HG02588 (cell line): ENCODE measurements at regions not wholly inside any gene's neighbourhood (a gene's known extent, or its start where the extent isn't known, plus 50 kb on each side); places are given as distances from the start of the nearest gene placed in this dataset.
A peak's percentile ranks its signal among the peaks of the same experiment; 100 is the strongest.
"Not testable (repeated sequence)": the region's sequence is repeated elsewhere in the genome, so short reads cannot be mapped to it uniquely, and the experiment has no call there.

ENCODE experiments used
- ATAC-seq: cut with Tn5 transposase; IDR thresholded peaks from one replicate; pipeline ENCODE4 v1.9.1; 2021; ENCODE audit warnings: mild to moderate bottlenecking, moderate library complexity; ENCODE audit not compliant: unreplicated experiment

- no peak for ATAC-seq
These were observed 266.8 kb downstream of the CD83 start for GRCh38 chr6:14384175-14384949.

- no peak for ATAC-seq
These were observed 268.7 kb downstream of the CD83 start for GRCh38 chr6:14386263-14386662.

- no peak for ATAC-seq
These were observed 269.1 kb downstream of the CD83 start for GRCh38 chr6:14386668-14387067.

- no peak for ATAC-seq
These were observed 270.8 kb downstream of the CD83 start for GRCh38 chr6:14388371-14388770.

GRCh38 chr6:14389776-14390175 is 272.2 kb downstream of the CD83 start:
- not testable (repeated sequence) for ATAC-seq

GRCh38 chr6:14390805-14391204 is 273.2 kb downstream of the CD83 start:
- no peak for ATAC-seq

DNA sequence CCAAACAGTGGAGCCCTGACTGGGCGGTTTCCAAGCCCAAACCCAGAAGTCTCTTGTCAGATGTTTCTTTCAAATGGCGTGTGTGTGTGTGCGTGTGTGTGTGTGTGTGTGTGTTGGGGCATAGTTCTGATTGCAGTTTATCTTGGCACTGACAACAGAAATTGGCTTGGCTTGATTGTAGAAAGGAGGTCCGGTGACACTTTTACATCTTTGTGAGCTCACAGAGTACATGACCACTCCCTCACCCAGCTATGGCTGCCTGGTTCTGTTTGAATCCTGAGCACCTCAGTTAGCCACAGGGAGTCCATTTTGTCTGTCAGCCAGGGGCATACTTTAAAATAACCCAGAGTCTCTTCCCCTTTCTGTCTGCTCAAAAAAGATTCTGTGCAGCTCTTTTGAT is 276.3 kb downstream of the CD83 start:
- no peak for ATAC-seq

- no peak for ATAC-seq
These were observed 278.8 kb downstream of the CD83 start for GRCh38 chr6:14396392-14396791.

- ATAC-seq = peak; percentile 47
These were observed 279.4 kb downstream of the CD83 start for GRCh38 chr6:14396826-14397517.

DNA sequence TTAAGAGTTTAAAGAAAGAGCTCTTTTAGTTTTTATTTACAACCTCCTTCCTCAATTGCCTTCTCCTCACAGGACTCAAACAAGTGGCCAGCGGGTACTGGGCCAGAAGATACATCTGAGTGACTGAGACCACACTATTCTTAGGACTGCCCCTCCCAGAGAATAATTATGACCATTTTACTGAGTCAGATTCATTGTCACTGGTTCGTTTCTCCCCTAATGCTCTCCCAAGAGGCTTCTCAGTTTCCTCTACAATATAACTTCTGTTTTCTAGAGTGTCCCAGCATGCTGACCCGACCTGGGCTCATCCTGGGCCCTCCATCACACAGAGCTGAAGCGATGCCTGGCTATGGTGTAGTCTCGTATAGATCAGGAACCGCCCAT is 279.9 kb downstream of the CD83 start:
- no peak for ATAC-seq

- no peak for ATAC-seq
These were observed 281.4 kb downstream of the CD83 start for GRCh38 chr6:14398953-14399352.

GRCh38 chr6:14399635-14400034 is 282.1 kb downstream of the CD83 start:
- ATAC-seq = no peak

DNA sequence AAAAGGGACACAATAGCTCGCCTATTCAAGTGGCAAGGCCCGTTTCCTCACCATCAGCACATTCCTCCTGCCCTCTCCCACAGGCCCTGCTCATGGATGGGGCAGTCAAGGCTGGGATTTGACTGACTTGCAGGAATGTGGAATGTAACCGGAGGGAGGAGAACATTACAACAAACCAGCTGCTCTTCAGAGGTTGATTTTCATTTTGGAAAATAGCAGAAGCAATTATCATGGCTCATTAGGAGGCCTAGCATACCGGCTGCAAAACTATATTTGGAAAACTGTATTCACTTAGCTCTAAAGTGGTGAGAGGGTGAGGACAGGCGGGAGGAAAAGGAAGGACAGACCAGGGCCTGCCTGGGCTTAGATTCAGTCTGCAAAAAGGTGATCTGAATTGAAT is 283.7 kb downstream of the CD83 start:
- ATAC-seq = no peak

DNA sequence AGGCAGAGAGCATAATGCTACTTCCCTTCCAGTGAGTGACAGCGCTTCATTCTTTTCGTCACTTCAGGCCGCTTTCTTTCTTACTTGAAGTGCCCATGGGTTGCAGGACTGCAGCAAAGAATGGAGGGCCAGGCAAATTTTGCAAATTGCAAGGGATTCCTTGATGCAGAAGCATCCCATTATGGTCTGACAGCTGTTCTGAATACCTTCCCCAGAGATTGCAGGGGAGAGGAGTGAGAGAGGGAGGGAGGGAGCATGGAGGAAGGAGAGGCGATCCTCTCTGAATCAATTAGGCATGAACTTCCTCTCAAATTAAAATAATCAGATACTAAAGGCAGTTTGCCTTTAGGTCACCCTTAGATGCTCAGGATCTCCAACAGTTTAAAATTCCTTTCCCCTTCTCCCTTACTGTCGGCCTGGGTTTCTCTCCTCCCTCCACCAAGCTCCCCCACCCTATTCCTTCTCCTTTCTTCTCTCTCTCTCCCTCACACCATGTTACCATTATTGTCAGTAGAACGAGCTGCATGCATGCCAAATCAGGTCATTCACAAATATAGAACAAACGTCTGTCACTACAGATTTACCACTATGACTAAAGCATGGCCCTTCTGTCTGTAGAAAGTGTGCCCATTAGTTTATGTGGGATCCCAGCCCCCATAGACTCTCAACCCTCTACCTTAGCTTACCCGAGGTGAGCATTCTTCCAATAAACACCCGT is 289.2 kb downstream of the CD83 start:
- ATAC-seq = no peak

- no peak for ATAC-seq
These were observed 290.9 kb downstream of the CD83 start for GRCh38 chr6:14408446-14408845.

GRCh38 chr6:14412026-14412425 is 294.5 kb downstream of the CD83 start:
- no peak for ATAC-seq

DNA sequence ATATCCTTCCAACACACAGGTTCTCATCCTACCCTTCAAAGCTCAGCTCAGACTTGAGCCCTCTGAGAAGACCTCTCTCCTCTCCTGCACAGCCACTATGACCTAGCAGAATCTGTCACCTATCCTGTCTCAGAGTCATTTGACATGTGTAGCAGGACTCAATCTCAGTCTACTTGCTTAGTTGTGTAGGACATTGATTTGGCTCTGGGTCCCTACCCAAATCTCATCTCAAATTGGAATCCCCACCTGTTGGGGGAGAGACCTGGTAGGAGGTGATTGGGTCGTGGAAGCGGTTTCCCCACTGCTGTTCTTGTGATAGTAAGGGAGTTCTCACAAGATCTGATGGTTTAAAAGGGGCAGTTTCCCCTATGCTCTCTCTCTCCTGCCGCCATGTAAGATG is 297.9 kb downstream of the CD83 start:
- no peak for ATAC-seq

DNA sequence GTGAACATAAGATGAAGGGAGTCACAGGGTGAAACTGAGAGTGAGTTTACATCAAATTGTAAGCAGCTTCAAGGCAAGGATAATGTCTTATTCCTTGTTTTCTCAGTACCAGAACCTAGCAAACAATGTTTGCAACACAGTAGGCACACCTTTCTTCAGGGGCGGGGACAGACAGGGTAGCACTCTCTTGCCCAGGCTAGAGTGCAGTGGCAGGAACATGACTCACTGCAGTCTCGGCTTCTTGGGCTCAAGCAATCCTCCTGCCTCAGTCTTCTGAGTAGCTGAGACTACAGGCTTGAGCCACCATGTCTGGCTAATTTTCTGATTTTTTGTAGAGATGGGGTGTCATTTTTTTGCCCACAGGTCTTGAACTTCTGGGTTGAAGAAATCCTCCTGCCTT is 299.8 kb downstream of the CD83 start:
- no peak for ATAC-seq

DNA sequence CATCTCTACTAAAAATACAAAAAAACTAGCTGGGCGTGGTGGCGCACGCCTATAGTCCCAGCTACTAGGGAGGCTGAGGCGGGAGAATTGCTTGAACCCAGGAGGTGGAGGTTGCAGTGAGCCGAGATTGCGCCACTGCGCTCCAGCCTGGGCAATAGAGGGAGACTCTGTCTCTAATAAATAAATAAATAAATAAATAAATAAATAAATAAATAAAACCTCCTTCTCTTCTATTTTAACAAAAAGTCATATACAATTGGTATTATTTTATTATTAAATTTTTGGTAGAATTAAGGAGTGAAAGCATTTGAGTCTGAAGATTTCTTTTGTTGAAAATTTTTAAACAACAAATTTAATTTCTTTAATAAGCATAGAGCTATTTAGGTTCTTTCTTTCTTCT is 301.7 kb downstream of the CD83 start:
- not testable (repeated sequence) for ATAC-seq

DNA sequence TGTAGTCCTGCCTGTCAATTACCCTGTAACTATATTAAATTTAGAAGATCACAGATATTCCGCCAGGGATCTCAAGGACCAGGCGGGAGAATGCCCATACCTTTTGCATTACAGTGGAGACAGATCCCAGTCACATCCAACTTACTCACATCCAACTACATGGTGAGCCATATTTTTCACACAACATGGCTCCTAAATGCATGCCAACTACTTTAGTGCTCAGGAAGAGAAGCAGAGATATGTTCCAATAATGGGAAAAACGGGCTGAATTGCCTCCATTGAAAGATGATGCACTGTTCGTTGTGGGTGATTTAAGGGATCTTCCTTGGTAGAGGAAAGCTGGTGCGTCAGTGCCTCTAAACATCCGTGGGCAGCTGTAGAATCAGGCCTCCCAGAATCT is 304.5 kb downstream of the CD83 start:
- ATAC-seq = no peak

DNA sequence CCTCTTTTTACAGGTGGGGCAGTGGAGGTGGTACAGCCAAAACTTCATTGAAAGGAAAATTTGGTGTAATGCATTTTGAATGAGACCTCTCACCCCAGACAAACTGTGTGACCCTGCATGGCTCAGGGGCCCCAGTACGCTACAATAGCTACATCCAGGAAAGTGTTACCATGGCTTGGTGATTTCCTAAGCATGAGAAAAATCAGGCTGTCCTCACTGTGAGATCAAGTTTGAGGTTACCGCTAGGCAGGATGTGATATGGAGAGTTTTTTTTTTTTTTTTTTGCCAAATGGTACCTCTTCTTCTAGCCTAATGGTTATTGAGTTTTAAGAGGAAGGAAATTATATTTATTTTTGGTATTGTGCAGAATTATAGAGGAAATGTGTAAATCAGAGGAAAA is 305.3 kb downstream of the CD83 start:
- ATAC-seq = no peak

DNA sequence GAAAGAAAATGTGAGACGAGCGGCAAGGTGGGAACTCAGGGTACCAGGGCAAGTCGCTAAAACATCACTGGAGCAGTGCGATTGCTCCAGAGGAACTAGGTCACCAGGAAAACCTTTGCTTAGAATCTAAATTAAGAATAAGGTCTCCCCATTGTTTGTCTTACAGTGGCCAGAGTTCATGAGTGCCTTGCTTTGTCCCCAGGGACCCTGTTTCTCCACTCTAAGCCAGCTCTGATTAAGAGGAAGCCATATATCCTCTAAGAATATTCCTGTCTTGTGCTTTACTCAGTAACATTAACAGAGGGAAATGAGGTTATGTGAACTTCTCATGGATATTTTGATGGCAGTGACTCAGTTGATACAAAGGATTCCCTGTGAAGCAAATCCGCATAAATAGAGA is 305.8 kb downstream of the CD83 start:
- ATAC-seq = no peak
